ENCODE measurements at regions not wholly inside any gene's neighbourhood (a gene's known extent, or its start where the extent isn't known, plus 50 kb on each side); places are given as distances from the start of the nearest gene placed in this dataset.

- no peaks in the 10 kb centered on the region for H3F3A ChIP-seq (ENCODE audit: insufficient read depth, low read length)
- no peaks in the 10 kb centered on the region for H4K20me1 ChIP-seq (ENCODE audit: insufficient read depth, low read length)
- no peaks in the 10 kb centered on the region for H3K36me3 ChIP-seq (ENCODE audit: insufficient read depth, low read length)
- H3K79me2 ChIP-seq (ENCODE audit: insufficient read depth, low read length) = no peaks in the 10 kb centered on the region
- no peak overlapping the region for H3K9ac ChIP-seq (ENCODE audit: low read length)
- H3K4me3 ChIP-seq (ENCODE audit: low read depth, low read length, poor library complexity, severe bottlenecking) = no peak overlapping the region
- H3K9me3 ChIP-seq (ENCODE audit: low read length) = no peaks in the 10 kb centered on the region
- H3K27me3 ChIP-seq (ENCODE audit: insufficient read depth, low read length) = no peaks in the 10 kb centered on the region
- TF ChIP-seq EZH2 (IDR thresholded peaks at IDR 0.05; ENCODE audit: borderline replicate concordance, low read length) = no peak
- H3K4me1 ChIP-seq (ENCODE audit: insufficient read depth, low read length, severe bottlenecking) = no peaks in the 10 kb centered on the region
- no peak overlapping the region for H2AFZ ChIP-seq (ENCODE audit: low read length)
- no peak overlapping the region for H3K4me2 ChIP-seq (ENCODE audit: low read length)
- no peak overlapping the region for H3K27ac ChIP-seq (ENCODE audit: low read depth, low read length, poor library complexity, severe bottlenecking)
- H3K9me2 ChIP-seq (ENCODE audit: low read depth, low read length) = no peaks in the 10 kb centered on the region
These were observed 1080.9 kb upstream of the CADM2 start for GRCh38 chr3:83877910-83878309.

GRCh38 chr3:83882701-83883100 lies 1076.1 kb upstream of the CADM2 start:
- Histone ChIP-seq H3K9me2 (ENCODE audit: low read depth, low read length) (no peaks in the 10 kb centered on the region), H3K9ac (ENCODE audit: low read length) (no peak overlapping the region), H3K4me3 (ENCODE audit: low read depth, low read length, poor library complexity, severe bottlenecking) (no peak overlapping the region), H4K20me1 (ENCODE audit: insufficient read depth, low read length) (no peaks in the 10 kb centered on the region), H3F3A (ENCODE audit: insufficient read depth, low read length) (no peaks in the 10 kb centered on the region), H3K4me1 (ENCODE audit: insufficient read depth, low read length, severe bottlenecking) (no peaks in the 10 kb centered on the region), H3K27ac (ENCODE audit: low read depth, low read length, poor library complexity, severe bottlenecking) (no peak overlapping the region), H2AFZ (ENCODE audit: low read length) (no peak overlapping the region), H3K9me3 (ENCODE audit: low read length) (no peaks in the 10 kb centered on the region), H3K4me2 (ENCODE audit: low read length) (no peak overlapping the region), H3K36me3 (ENCODE audit: insufficient read depth, low read length) (no peaks in the 10 kb centered on the region), H3K27me3 (ENCODE audit: insufficient read depth, low read length) (no peaks in the 10 kb centered on the region), H3K79me2 (ENCODE audit: insufficient read depth, low read length) (no peaks in the 10 kb centered on the region)
- no peak for TF ChIP-seq CTCF (IDR thresholded peaks at IDR 0.05; ENCODE audit: low read length)
- no peak for TF ChIP-seq EZH2 (IDR thresholded peaks at IDR 0.05; ENCODE audit: borderline replicate concordance, low read length)

- H3K27me3 ChIP-seq (ENCODE audit: insufficient read depth, low read length) = no peaks in the 10 kb centered on the region
- H3K9me2 ChIP-seq (ENCODE audit: low read depth, low read length) = no peaks in the 10 kb centered on the region
- no peak overlapping the region for H3K4me3 ChIP-seq (ENCODE audit: low read depth, low read length, poor library complexity, severe bottlenecking)
- no peaks in the 10 kb centered on the region for H3K79me2 ChIP-seq (ENCODE audit: insufficient read depth, low read length)
- H3K36me3 ChIP-seq (ENCODE audit: insufficient read depth, low read length) = no peaks in the 10 kb centered on the region
- H4K20me1 ChIP-seq (ENCODE audit: insufficient read depth, low read length) = no peaks in the 10 kb centered on the region
- H3K4me1 ChIP-seq (ENCODE audit: insufficient read depth, low read length, severe bottlenecking) = no peaks in the 10 kb centered on the region
- no peak overlapping the region for H3K27ac ChIP-seq (ENCODE audit: low read depth, low read length, poor library complexity, severe bottlenecking)
- H3K9ac ChIP-seq (ENCODE audit: low read length) = no peak overlapping the region
- H3K4me2 ChIP-seq (ENCODE audit: low read length) = no peak overlapping the region
- TF ChIP-seq CTCF (IDR thresholded peaks at IDR 0.05; ENCODE audit: low read length) (no peak), EZH2 (IDR thresholded peaks at IDR 0.05; ENCODE audit: borderline replicate concordance, low read length) (no peak)
- no peaks in the 10 kb centered on the region for H3F3A ChIP-seq (ENCODE audit: insufficient read depth, low read length)
- H2AFZ ChIP-seq (ENCODE audit: low read length) = no peak overlapping the region
- no peaks in the 10 kb centered on the region for H3K9me3 ChIP-seq (ENCODE audit: low read length)
These were observed 1068.6 kb upstream of the CADM2 start for GRCh38 chr3:83890039-83890762.

- H3K9ac ChIP-seq (ENCODE audit: low read length) = no peak overlapping the region
- no peaks in the 10 kb centered on the region for H3K9me3 ChIP-seq (ENCODE audit: low read length)
- H3F3A ChIP-seq (ENCODE audit: insufficient read depth, low read length) = no peaks in the 10 kb centered on the region
- no peaks in the 10 kb centered on the region for H3K4me1 ChIP-seq (ENCODE audit: insufficient read depth, low read length, severe bottlenecking)
- no peaks in the 10 kb centered on the region for H3K27me3 ChIP-seq (ENCODE audit: insufficient read depth, low read length)
- H2AFZ ChIP-seq (ENCODE audit: low read length) = no peak overlapping the region
- no peaks in the 10 kb centered on the region for H4K20me1 ChIP-seq (ENCODE audit: insufficient read depth, low read length)
- no peaks in the 10 kb centered on the region for H3K79me2 ChIP-seq (ENCODE audit: insufficient read depth, low read length)
- no peak overlapping the region for H3K4me3 ChIP-seq (ENCODE audit: low read depth, low read length, poor library complexity, severe bottlenecking)
- no peaks in the 10 kb centered on the region for H3K36me3 ChIP-seq (ENCODE audit: insufficient read depth, low read length)
- no peaks in the 10 kb centered on the region for H3K9me2 ChIP-seq (ENCODE audit: low read depth, low read length)
- H3K27ac ChIP-seq (ENCODE audit: low read depth, low read length, poor library complexity, severe bottlenecking) = no peak overlapping the region
- no peak for TF ChIP-seq CTCF (IDR thresholded peaks at IDR 0.05; ENCODE audit: low read length)
- TF ChIP-seq EZH2 (IDR thresholded peaks at IDR 0.05; ENCODE audit: borderline replicate concordance, low read length) = no peak
- H3K4me2 ChIP-seq (ENCODE audit: low read length) = no peak overlapping the region
These were observed 1068.0 kb upstream of the CADM2 start for GRCh38 chr3:83890763-83891135.

Data from OCI-LY1 (cell line).